Activated naive CD4-positive, alpha-beta T cell treated with anti-CD3 and anti-CD28 coated beads, Interleukin-2, amount 10 ng/mL, durations not matched to agents 7 days and 5 days (primary cell): ENCODE measurements at regions not wholly inside any gene's neighbourhood (a gene's known extent, or its start where the extent isn't known, plus 50 kb on each side); places are given as distances from the start of the nearest gene placed in this dataset.

Experiments
- CTCF ChIA-PET: fragments of 350-600 bp; sonication (Branson Sonifier 250); formaldehyde crosslinking; loops from one replicate; lab custom pipeline; 2021; ENCODE audit warnings: antibody characterized with exemption; lab: Charles Lee
- DNase-seq: peaks from one replicate; pipeline ENCODE4 v3.0.0-alpha.2; 2020
- H3K27ac Mint-ChIP-seq: one replicate; pipeline ENCODE4 v1.8.0; 2021; ENCODE audit warnings: mild to moderate bottlenecking, moderate library complexity, mixed read lengths
- H3K27me3 Mint-ChIP-seq: one replicate; pipeline ENCODE4 v1.8.0; 2021; ENCODE audit warnings: mild to moderate bottlenecking, mixed read lengths
- H3K36me3 Mint-ChIP-seq: one replicate; pipeline ENCODE4 v1.8.0; 2021; ENCODE audit warnings: mixed read lengths
- H3K4me1 Mint-ChIP-seq: one replicate; pipeline ENCODE4 v1.8.0; 2021; ENCODE audit warnings: mixed read lengths
- H3K4me3 Mint-ChIP-seq: one replicate; pipeline ENCODE4 v1.8.0; 2021; ENCODE audit warnings: mild to moderate bottlenecking, moderate library complexity, mixed read lengths
- H3K9me3 Mint-ChIP-seq: one replicate; pipeline ENCODE4 v1.8.0; 2021; ENCODE audit warnings: mixed read lengths

DNA sequence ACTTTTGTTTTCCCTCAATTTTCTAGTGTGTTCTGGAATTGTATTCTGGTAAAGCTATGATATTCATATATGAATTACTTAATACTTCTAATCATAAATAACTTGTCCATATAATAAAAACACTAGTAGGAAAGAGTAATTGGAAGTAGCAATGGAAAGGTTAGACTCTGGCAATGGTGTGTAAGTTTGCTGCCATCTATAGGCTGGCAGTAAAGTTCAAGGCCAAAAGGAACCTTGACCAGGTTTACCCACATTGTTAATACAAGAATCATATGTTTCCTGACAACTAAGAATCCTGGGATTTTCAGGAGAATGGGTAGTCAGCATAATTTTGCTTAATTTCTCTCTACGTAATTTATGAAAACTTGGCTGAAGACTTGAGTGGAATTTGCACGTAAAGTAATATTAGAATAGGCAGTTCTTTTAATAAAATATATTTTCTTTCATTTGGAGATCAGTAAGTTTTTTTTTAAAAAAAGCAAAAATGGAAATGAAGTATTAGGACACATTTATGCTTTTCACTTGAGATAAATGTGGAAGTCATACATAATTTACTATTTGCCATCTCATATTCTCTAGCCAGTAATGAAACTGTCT, 926.7 kb downstream of the GALC start:
- Mint-ChIP-seq H3K27ac (no peak overlapping the region), H3K4me1 (no peaks in the 10 kb centered on the region), H3K4me3 (no peak overlapping the region), H3K9me3 (peaks cover 4% of the 10 kb centered on the region), H3K27me3 (no peaks in the 10 kb centered on the region), H3K36me3 (no peaks in the 10 kb centered on the region)
- CTCF ChIA-PET: no interaction called here
- no peak for DNase-seq

DNA sequence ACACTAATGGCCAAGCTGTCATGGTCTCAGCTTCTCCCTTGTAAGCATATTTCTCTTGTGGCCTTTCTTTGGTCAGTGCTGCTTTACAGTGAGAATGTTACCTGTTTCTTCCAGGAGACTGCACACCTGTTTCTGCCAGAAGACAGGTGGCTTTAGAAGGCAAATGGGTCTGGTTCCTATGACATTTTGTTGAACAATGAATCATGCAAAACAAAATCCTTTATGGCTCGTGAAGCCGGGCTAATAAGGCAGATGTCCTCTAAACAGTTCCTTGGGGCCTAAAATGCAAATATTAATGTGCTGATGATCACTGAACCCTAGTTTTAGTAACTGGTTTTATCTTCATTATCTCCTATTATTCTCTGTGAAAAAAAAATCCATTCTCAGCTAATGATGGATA, 927.6 kb downstream of the GALC start:
- CTCF ChIA-PET: no interaction called here
- no peak overlapping the region for H3K27ac Mint-ChIP-seq

DNA sequence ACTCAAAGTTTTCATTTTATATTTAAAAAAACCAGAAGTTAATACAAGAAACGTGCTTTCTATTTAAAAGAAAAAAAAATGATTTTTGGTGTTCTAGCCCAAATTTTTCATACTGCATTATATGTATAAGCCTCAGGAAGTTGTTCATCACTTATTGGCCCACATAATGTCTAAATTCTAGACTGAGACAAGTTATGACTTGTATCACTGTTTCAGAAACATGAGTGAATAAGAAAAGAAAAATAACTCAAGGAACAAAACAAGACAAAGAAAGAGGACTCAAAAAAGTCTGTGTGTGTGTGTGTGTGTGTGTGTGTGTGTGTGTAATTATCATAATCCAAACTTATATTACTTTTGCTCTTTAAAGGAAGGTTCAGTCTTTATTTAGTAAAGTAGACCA, 929.8 kb downstream of the GALC start:
- Mint-ChIP-seq H3K27ac (no peak overlapping the region), H3K27me3 (no peaks in the 10 kb centered on the region), H3K9me3 (no peaks in the 10 kb centered on the region), H3K36me3 (no peaks in the 10 kb centered on the region), H3K4me3 (no peak overlapping the region), H3K4me1 (no peaks in the 10 kb centered on the region)
- no peak for DNase-seq
- CTCF ChIA-PET: no interaction called here

More for the DNA sequence above, 927.6 kb downstream of the GALC start:
- no peaks in the 10 kb centered on the region for H3K4me1 Mint-ChIP-seq
- H3K4me3 Mint-ChIP-seq: no peak overlapping the region
- DNase-seq: no peak
- no peaks in the 10 kb centered on the region for H3K36me3 Mint-ChIP-seq
- no peaks in the 10 kb centered on the region for H3K9me3 Mint-ChIP-seq
- H3K27me3 Mint-ChIP-seq: no peaks in the 10 kb centered on the region

DNA sequence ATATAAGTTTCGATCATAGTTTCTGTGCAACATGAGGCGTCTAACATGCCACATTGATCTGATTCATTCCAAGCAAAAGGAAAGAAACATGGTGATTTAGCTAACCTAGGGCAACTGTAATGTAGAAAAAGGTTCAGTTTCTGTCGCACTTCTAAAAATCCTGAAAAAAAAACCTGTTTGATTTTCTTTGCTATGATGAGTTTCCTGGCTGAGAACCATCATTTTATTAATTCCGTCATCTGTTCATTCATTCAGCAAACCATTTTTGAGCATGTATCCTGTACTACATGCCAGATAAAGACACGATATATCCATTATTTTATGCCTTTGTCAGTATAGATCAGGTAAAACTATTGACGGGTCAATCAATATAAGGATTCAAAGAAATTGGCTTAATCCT, 932.6 kb downstream of the GALC start:
- Mint-ChIP-seq H3K27me3 (no peaks in the 10 kb centered on the region), H3K4me3 (no peak overlapping the region), H3K27ac (no peak overlapping the region), H3K9me3 (no peaks in the 10 kb centered on the region), H3K4me1 (no peaks in the 10 kb centered on the region), H3K36me3 (no peaks in the 10 kb centered on the region)
- CTCF ChIA-PET: no interaction called here
- DNase-seq: no peak

DNA sequence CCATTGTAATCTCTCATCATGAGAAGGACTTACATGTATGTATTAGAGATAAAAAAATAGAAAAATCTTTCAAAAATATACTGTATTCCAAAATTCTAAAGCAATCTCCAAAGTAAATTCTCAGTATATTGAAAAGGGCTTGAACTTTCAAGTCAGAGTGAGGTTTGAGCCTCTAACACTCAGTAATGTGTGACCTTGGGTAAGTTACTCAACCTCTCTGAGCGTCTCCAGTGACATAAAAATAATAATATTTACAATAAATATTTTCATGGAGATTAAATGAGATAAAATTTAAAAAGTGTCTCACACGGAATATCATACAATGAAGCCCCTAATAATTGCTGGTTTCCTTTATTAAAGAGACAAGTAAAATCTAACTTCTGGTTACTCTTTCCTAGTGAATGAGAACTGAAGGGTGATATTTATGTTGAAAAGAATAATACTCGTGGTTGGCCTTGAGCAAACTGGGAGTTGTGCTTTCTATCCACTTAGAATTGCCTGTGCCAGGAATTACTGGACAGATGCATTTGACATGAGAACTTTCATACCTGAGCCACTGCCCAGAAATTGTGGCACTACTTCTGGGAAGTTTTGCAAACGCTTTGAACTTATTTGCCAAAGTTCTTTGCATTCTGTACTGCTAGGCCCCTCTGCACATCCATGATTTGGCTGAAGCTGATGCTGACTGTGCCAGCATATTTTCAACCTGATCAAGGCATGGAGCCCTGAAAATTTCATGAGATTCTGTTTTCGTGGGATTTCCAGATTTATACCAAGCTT, 933.7 kb downstream of the GALC start:
- no peak overlapping the region for H3K27ac Mint-ChIP-seq
- no peaks in the 10 kb centered on the region for H3K36me3 Mint-ChIP-seq
- DNase-seq: no peak
- CTCF ChIA-PET: no interaction called here
- H3K9me3 Mint-ChIP-seq: no peaks in the 10 kb centered on the region
- no peaks in the 10 kb centered on the region for H3K27me3 Mint-ChIP-seq
- H3K4me3 Mint-ChIP-seq: no peak overlapping the region
- no peaks in the 10 kb centered on the region for H3K4me1 Mint-ChIP-seq

DNA sequence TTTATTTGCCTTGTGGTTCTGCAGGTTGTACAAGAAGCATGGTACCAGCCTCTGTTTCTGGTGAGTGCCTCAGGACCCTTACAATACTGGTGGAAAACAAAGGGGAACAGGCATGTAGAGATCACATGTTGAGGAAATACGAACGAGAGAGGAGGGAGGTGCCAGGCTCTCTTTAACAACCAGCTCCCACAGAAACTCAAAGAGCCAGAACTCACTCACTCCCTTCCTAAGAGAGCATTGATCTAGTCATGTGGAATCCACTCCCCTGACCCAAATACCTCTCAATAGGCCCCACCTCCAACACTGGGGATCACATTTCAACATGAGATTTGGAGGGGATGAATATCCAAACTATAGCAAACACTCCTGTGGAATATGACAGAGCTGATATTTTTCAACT, 938.0 kb downstream of the GALC start:
- no peak overlapping the region for H3K27ac Mint-ChIP-seq
- no peaks in the 10 kb centered on the region for H3K27me3 Mint-ChIP-seq
- no peaks in the 10 kb centered on the region for H3K4me1 Mint-ChIP-seq
- H3K4me3 Mint-ChIP-seq: no peak overlapping the region
- no peak for DNase-seq
- no peaks in the 10 kb centered on the region for H3K36me3 Mint-ChIP-seq
- CTCF ChIA-PET: no interaction called here
- H3K9me3 Mint-ChIP-seq: no peaks in the 10 kb centered on the region

DNA sequence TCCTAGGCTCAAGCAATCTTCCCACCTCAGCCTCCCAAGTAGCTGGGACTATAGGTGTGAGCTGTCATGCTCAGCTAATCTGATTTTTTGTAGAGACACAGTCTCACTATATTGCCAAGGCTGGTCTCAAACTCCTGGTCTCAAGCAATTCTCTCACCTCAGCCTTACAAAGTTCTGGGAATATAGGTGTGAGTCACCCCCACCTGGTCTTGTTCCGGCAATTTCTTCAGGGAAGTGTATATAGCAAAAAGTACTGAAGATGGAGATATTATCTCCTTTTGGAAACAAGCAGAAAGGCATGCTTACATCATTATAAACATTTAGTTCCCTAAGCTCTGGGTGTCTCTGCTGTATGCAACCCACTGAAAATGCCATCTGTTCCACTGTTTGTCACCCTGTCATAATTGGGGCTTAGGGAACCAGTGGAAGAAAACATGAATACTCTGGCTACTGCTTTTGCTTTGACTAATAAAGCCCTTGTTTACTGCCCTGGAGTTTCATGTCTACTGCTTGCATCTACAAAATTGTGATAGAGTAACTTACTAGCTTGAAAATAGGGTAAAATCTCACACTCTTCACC, 940.2 kb downstream of the GALC start:
- Mint-ChIP-seq H3K4me3 (no peak overlapping the region), H3K36me3 (no peaks in the 10 kb centered on the region), H3K9me3 (no peaks in the 10 kb centered on the region), H3K27me3 (no peaks in the 10 kb centered on the region), H3K4me1 (no peaks in the 10 kb centered on the region), H3K27ac (no peak overlapping the region)
- no peak for DNase-seq
- CTCF ChIA-PET: no interaction called here

DNA sequence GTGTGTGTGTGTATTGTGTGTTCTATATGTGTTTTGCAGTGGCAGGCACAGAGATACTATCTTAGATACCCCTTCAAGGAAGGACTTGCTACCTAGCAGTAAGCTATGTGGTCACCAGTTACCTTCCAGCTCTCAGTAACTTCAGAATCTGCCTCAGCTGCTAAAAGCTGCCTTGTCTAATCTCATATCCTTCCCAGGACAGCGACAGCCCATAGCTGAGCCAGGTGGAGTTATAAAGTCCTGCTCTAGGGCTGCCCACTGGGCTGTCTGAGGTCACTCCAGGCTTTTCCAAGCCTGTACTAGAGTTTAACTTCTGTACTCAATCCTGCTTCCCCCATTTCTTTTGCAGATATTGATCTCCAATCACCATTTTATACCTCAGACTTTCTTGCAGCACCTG, 942.6 kb downstream of the GALC start:
- H3K9me3 Mint-ChIP-seq: no peaks in the 10 kb centered on the region
- no peaks in the 10 kb centered on the region for H3K4me1 Mint-ChIP-seq
- H3K27ac Mint-ChIP-seq: no peak overlapping the region
- CTCF ChIA-PET: no interaction called here
- no peak overlapping the region for H3K4me3 Mint-ChIP-seq
- H3K27me3 Mint-ChIP-seq: no peaks in the 10 kb centered on the region
- H3K36me3 Mint-ChIP-seq: no peaks in the 10 kb centered on the region
- DNase-seq: no peak

DNA sequence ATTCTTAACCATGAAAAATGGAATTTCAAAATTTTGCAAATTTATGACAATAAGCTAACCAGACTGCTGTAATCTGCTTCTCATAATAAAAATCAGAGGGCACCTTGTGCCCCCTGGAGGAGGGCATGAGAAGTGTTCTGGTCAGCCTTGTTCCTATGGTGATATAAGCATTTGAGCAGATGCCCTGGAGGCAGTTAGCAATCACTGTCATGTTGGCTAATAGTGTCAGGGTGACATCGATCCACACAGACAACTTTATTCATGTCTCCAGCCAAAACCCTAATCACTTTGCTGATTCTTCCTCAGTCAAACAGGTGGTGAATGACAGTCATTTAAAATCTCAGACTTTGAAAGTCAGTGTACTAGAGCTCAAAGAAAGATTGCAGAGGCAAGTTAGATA, 943.0 kb downstream of the GALC start:
- Mint-ChIP-seq H3K9me3 (no peaks in the 10 kb centered on the region), H3K4me1 (no peaks in the 10 kb centered on the region), H3K36me3 (no peaks in the 10 kb centered on the region), H3K27me3 (no peaks in the 10 kb centered on the region), H3K4me3 (no peak overlapping the region), H3K27ac (no peak overlapping the region)
- CTCF ChIA-PET: no interaction called here
- DNase-seq: no peak

DNA sequence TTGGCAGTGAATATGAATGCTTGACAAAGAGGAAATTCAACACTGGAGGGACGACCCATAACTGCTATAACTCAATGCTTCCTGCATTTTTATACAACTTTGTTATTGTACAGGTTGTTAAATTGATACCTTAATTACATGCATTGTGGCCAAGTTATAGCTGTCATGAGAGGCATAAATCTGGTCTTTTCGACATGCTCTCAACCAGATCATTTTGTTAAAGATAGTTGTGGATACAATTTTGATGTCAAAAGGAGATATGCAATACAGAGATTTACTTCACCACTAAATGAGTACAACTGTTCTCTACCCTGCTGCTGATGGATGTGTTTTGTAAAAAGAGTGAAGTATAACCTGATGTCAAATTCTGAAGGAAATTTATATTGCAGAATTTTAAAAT, 946.0 kb downstream of the GALC start:
- no peaks in the 10 kb centered on the region for H3K27me3 Mint-ChIP-seq
- no peaks in the 10 kb centered on the region for H3K9me3 Mint-ChIP-seq
- DNase-seq: no peak
- H3K36me3 Mint-ChIP-seq: no peaks in the 10 kb centered on the region
- CTCF ChIA-PET: no interaction called here
- H3K27ac Mint-ChIP-seq: no peak overlapping the region
- H3K4me1 Mint-ChIP-seq: no peaks in the 10 kb centered on the region
- H3K4me3 Mint-ChIP-seq: no peak overlapping the region

DNA sequence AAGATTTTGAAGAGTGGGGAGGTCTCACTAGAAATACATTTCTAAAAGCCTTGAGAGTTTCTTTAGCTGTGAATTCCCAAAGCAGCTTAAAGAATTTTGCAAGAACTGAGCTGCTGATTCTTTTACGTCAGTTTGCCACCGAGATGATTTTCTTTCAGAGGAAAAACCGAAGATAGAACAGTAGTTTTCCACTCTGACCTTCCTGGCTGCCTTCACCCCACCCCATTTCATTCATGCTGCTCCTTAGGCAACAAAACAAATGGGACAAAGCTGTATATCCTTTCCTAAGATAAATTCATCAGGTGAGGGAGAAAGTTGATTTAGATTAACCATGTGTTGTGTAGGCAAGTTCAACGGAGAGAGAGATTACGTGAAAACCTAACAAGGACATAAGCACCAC, 947.0 kb downstream of the GALC start:
- Mint-ChIP-seq H3K9me3 (no peaks in the 10 kb centered on the region), H3K4me3 (no peak overlapping the region), H3K27ac (no peak overlapping the region), H3K27me3 (no peaks in the 10 kb centered on the region), H3K36me3 (no peaks in the 10 kb centered on the region), H3K4me1 (no peaks in the 10 kb centered on the region)
- CTCF ChIA-PET: no interaction called here
- no peak for DNase-seq

DNA sequence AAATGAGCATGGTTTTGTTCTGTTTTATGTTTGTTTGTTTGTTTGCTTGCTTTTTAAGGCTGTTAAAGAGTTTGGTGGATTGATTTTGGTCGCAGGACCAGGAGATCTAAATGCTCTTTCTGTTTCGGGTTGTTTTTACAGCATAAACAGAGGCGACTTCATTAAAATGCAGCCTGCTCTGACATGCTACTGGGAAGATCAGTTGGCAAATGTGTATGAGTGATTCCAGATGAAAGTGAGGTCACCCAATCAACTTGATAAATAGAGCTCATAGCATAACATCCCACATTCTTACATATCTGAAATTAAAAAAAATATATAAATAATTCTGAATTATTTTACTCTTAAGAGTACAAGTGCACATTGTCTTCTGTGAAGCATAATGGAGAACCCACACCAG, 947.7 kb downstream of the GALC start:
- no peak overlapping the region for H3K27ac Mint-ChIP-seq
- no peaks in the 10 kb centered on the region for H3K9me3 Mint-ChIP-seq
- no peaks in the 10 kb centered on the region for H3K4me1 Mint-ChIP-seq
- H3K27me3 Mint-ChIP-seq: no peaks in the 10 kb centered on the region
- DNase-seq: no peak
- no peak overlapping the region for H3K4me3 Mint-ChIP-seq
- no peaks in the 10 kb centered on the region for H3K36me3 Mint-ChIP-seq
- CTCF ChIA-PET: no interaction called here

DNA sequence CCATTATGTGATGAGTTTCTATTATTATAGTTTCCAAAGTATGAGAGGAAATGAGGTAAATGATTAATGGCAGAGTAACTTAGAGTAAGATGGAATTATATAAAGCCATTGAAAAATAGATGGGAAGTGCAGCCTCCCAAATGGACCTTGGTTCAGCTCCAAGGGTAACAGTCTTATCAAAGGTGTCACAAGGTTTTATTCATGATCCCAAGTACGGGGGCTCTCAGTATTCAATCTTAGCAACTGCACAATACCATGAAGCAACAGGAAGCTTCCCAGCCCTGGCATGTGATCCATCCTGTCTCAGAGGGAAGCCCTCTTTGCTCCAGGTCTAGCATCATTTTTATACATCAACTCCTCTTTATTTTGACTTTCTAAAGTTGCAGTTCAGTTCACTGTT, 948.2 kb downstream of the GALC start:
- peaks cover 3% of the 10 kb centered on the region for H3K9me3 Mint-ChIP-seq
- H3K4me1 Mint-ChIP-seq: no peaks in the 10 kb centered on the region
- H3K4me3 Mint-ChIP-seq: no peak overlapping the region
- no peak for DNase-seq
- CTCF ChIA-PET: no interaction called here
- H3K36me3 Mint-ChIP-seq: no peaks in the 10 kb centered on the region
- H3K27ac Mint-ChIP-seq: no peak overlapping the region
- H3K27me3 Mint-ChIP-seq: no peaks in the 10 kb centered on the region

DNA sequence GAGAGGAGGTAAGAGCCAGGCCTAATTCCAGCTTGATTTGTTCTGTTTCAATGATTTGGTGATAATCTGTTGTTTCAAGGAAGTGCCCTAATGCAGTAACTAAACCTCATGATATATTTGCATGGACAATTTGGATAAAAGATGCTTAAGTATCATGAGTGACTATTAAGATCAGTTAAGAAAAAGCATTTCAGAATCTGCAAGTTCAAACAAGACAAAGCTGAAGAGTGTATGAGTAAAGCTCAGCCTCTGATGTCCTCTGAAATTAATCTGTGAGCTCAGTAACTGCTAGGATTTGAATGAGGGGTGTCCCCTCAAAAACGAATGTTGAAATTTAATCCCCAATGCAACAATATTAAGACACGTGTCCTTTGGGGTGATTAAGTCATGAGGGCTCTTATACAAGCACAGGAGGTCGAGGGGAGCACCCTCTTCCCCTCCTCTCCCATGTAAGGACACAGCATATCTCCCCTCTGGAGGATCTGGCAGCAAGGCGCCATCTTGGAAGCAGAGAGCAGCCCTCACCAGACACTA, 949.2 kb downstream of the GALC start:
- H3K27ac Mint-ChIP-seq: no peak overlapping the region
- no peaks in the 10 kb centered on the region for H3K4me1 Mint-ChIP-seq
- peaks cover 9% of the 10 kb centered on the region for H3K9me3 Mint-ChIP-seq
- CTCF ChIA-PET: no interaction called here
- H3K27me3 Mint-ChIP-seq: no peaks in the 10 kb centered on the region
- H3K4me3 Mint-ChIP-seq: no peak overlapping the region
- no peaks in the 10 kb centered on the region for H3K36me3 Mint-ChIP-seq
- DNase-seq: no peak

DNA sequence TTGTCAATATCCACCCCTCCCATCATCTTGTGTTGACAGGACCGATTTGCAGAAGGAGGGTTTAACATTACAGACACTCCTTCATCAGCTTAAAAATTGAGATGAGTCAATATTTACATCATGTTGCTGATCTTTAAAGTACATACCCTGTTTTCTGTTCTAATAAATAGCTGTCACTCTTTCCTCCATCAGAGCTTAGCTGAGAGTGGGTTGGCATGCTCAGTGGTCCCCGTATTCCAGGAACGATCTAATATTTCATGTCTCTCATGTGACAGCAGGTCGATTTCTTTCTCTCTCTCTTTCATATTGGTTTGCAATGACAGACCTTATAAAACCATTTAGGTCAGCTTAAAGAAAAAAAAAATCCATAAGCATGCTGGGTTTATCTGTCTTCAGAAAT, 950.6 kb downstream of the GALC start:
- CTCF ChIA-PET: no interaction called here
- H3K36me3 Mint-ChIP-seq: no peaks in the 10 kb centered on the region
- H3K27ac Mint-ChIP-seq: no peak overlapping the region
- H3K4me3 Mint-ChIP-seq: no peak overlapping the region
- no peak for DNase-seq
- peaks cover 12% of the 10 kb centered on the region for H3K9me3 Mint-ChIP-seq
- H3K27me3 Mint-ChIP-seq: no peaks in the 10 kb centered on the region
- no peaks in the 10 kb centered on the region for H3K4me1 Mint-ChIP-seq
